Neutrophil (primary cell): ENCODE measurements at regions not wholly inside any gene's neighbourhood (a gene's known extent, or its start where the extent isn't known, plus 50 kb on each side); places are given as distances from the start of the nearest gene placed in this dataset.

Experiments used
- H3K27ac ChIP-seq: fragments of 200-600 bp; sonication (generic); 2 replicates; pipeline ENCODE4 v1.5.1; 2016; ENCODE audit warnings: mild to moderate bottlenecking, moderate library complexity
- H3K27me3 ChIP-seq: fragments of 200-600 bp; sonication (generic); 2 replicates; pipeline ENCODE4 v1.6.0; 2016; ENCODE audit warnings: mild to moderate bottlenecking
- H3K36me3 ChIP-seq: fragments of 200-600 bp; sonication (generic); 2 replicates; pipeline ENCODE4 v1.5.1; 2017
- H3K4me1 ChIP-seq, 2 experiments: fragments of 200-600 bp in 1 of 2; sonication (generic) in 1 of 2; 1 replicate in 1 of 2; 2 replicates in 1 of 2; pipeline versions ENCODE4 v1.5.1 to v1.6.1; 2013 to 2016; ENCODE audit warnings: low read depth in 1 of 2, low read length in 1 of 2, mild to moderate bottlenecking in 1 of 2, moderate library complexity in 1 of 2; ENCODE audit not compliant: control insufficient read depth in 1 of 2, insufficient read depth in 1 of 2
- H3K4me3 ChIP-seq, 2 experiments: fragments of 200-600 bp in 1 of 2; sonication (generic) in 1 of 2; 1 replicate in 1 of 2; 2 replicates in 1 of 2; pipeline ENCODE4 v1.5.1; 2013 to 2016; ENCODE audit warnings: low read depth in 1 of 2, low read length in 1 of 2, mild to moderate bottlenecking in 1 of 2, moderate library complexity in 1 of 2
- H3K9me3 ChIP-seq: fragments of 200-600 bp; sonication (generic); 2 replicates; pipeline ENCODE4 v1.5.1; 2016
- CTCF ChIP-seq: fragments of 200-600 bp; sonication (generic); IDR thresholded peaks from 2 replicates; pipeline ENCODE4 v1.5.1; 2016; ENCODE audit warnings: antibody characterized with exemption

DNA sequence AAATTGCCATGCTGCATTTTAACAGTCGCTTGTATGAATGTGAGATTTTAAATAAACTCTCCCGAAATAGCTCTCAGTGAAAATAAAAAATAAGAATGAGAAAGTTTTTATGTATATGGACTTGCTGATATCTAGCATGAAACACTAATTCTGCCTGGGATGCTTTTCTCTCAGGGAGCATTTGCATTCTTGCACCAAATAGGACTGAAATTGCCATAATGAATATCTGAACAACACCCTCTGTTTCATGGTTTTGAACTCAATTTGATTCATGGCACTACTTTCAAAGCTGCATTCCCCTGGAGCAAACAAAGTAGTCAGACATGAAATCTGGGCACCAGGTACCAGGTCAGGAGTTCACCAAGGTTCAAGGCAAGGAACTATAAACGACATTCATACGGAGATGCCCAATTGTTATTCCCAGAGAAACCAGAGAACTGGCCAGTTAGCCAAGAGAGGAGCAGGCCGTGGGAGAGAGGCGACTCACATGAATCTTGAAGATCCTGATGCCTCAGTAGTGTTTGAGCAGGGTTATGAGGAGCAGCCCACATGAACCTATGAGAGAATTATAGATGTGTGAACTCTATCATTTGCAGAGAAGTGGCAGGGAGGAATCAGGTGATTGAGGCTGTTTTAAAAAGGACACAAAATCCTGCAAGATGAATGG lies 270.6 kb upstream of the ZC3H12C start:
- Histone ChIP-seq H3K4me3 (no peak overlapping the region), H3K36me3 (no peaks in the 10 kb centered on the region), H3K9me3 (no peaks in the 10 kb centered on the region), H3K27me3 (no peaks in the 10 kb centered on the region), H3K27ac (no peak overlapping the region), H3K4me1 (no peaks in the 10 kb centered on the region)
- TF ChIP-seq CTCF: no peak

DNA sequence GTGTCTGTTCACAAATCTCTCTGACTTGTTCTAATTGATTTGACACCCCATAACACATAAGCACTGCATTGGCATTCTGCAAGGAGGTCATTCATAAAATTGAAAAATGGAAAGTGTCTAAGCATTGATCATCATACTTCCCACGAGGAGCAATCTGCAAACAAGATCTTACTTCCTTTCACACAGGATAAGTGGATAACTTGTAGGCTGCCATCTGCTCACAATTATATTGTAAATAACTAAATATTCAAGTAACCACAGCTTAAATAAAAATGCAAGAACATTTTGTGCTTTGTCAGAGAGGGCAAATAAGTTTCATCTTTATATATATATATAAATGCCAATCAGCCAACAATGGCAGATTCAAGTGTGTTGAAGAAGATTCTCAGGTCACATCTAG lies 264.8 kb upstream of the ZC3H12C start:
- H3K27me3 ChIP-seq: no peaks in the 10 kb centered on the region
- H3K27ac ChIP-seq: no peak overlapping the region
- H3K36me3 ChIP-seq: no peaks in the 10 kb centered on the region
- no peak for TF ChIP-seq CTCF
- no peak overlapping the region for H3K4me3 ChIP-seq
- H3K4me1 ChIP-seq: no peaks in the 10 kb centered on the region
- no peaks in the 10 kb centered on the region for H3K9me3 ChIP-seq

- no peaks in the 10 kb centered on the region for H3K36me3 ChIP-seq
- H3K27ac ChIP-seq: no peak overlapping the region
- H3K4me1 ChIP-seq: no peaks in the 10 kb centered on the region
- H3K9me3 ChIP-seq: no peaks in the 10 kb centered on the region
- no peak overlapping the region for H3K4me3 ChIP-seq
- TF ChIP-seq CTCF: no peak
- H3K27me3 ChIP-seq: no peaks in the 10 kb centered on the region
Observed at GRCh38 chr11:109838026-109838425, 255.2 kb upstream of the ZC3H12C start.

DNA sequence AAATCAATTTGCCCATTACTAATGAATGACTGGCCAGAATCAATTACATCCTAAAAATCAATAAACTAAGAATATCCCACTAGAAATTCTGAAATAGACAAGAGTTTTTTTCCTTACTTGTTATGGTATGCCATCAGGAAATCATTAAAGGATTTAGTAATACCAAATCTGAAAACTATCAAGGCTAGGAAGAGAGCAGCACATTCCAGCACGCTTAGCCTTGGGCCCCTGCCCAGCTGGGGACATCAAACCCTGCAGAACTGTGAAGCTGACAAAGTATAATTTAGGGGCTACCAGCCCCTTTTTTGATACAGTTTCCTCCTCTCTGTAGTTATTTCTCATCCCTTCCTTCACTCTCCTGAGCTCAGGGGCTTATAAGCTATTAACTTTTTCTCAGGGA lies 247.8 kb upstream of the ZC3H12C start:
- no peaks in the 10 kb centered on the region for H3K36me3 ChIP-seq
- no peak for TF ChIP-seq CTCF
- H3K27ac ChIP-seq: no peak overlapping the region
- no peaks in the 10 kb centered on the region for H3K4me1 ChIP-seq
- H3K27me3 ChIP-seq: no peaks in the 10 kb centered on the region
- no peak overlapping the region for H3K4me3 ChIP-seq
- H3K9me3 ChIP-seq: no peaks in the 10 kb centered on the region

DNA sequence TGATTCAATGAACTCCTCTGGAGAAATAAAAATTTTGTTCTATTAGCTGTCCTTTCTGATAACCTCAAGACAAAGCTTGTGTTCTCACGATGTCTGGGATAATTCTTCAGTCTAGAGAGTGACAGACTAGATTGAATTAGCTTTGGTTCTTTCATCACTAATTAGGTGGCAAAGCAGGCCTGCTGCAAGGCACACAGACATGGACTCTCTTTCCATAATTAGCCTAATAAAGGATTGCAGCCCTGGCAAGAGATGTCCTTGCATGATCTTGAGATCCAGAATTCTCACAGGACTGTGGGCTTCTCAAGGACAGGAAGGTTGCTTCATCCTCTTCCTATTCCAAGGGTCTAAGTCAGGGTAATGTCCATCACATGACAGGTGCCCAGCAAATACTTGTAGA lies 245.6 kb upstream of the ZC3H12C start:
- no peak for TF ChIP-seq CTCF
- no peaks in the 10 kb centered on the region for H3K27me3 ChIP-seq
- no peaks in the 10 kb centered on the region for H3K9me3 ChIP-seq
- no peak overlapping the region for H3K4me3 ChIP-seq
- no peaks in the 10 kb centered on the region for H3K4me1 ChIP-seq
- no peak overlapping the region for H3K27ac ChIP-seq
- H3K36me3 ChIP-seq: no peaks in the 10 kb centered on the region

GRCh38 chr11:109849051-109849450 lies 244.1 kb upstream of the ZC3H12C start:
- Histone ChIP-seq H3K27me3 (no peaks in the 10 kb centered on the region), H3K36me3 (no peaks in the 10 kb centered on the region), H3K4me1 (no peaks in the 10 kb centered on the region), H3K9me3 (no peaks in the 10 kb centered on the region), H3K4me3 (no peak overlapping the region), H3K27ac (no peak overlapping the region)
- no peak for TF ChIP-seq CTCF
